GM23338 (cell line): ENCODE measurements at regions not wholly inside any gene's neighbourhood (a gene's known extent, or its start where the extent isn't known, plus 50 kb on each side); places are given as distances from the start of the nearest gene placed in this dataset.

Experiments
- CREB1 ChIP-seq: fragments of 250-450 bp; sonication (Bioruptor Pico); IDR thresholded peaks from 2 replicates; pipeline ENCODE4 v1.5.0; 2020; ENCODE audit warnings: low read depth, mild to moderate bottlenecking, moderate library complexity
- CTCF ChIP-seq, 2 experiments: fragments of 200-600 bp in 1 of 2; sonication (generic) in 1 of 2; conservative IDR thresholded peaks; 2 replicates each; pipeline versions ENCODE4 v1.5.1 to v1.6.1; 2016 to 2017; ENCODE audit warnings: antibody characterized with exemption in 2 of 2, low read depth in 2 of 2, mild to moderate bottlenecking in 2 of 2, moderate library complexity in 1 of 2
- EZH2 ChIP-seq: fragments of 200-600 bp; sonication (generic); IDR thresholded peaks from one replicate; pipeline ENCODE4 v1.8.0; 2017; ENCODE audit warnings: antibody characterized with exemption, mild to moderate bottlenecking, low read depth; ENCODE audit not compliant: unreplicated experiment
- EZH2phosphoT487 ChIP-seq: fragments of 200-600 bp; sonication (generic); IDR thresholded peaks from one replicate; pipeline ENCODE4 v1.8.1; 2018; ENCODE audit warnings: antibody characterized with exemption; ENCODE audit not compliant: unreplicated experiment
- JUNB ChIP-seq: IDR thresholded peaks from one replicate; pipeline ENCODE4 v1.6.1; 2016; ENCODE audit warnings: antibody characterized with exemption; ENCODE audit not compliant: unreplicated experiment
- NANOG ChIP-seq: IDR thresholded peaks from 2 replicates; pipeline ENCODE4 v1.6.1; 2016; ENCODE audit warnings: antibody characterized with exemption, borderline replicate concordance
- POLR2AphosphoS5 ChIP-seq: IDR thresholded peaks from 2 replicates; pipeline ENCODE4 v1.6.1; 2016; ENCODE audit warnings: antibody characterized with exemption, low read depth
- STAT1 ChIP-seq: IDR thresholded peaks from one replicate; pipeline ENCODE4 v1.6.1; 2016; ENCODE audit warnings: antibody characterized with exemption; ENCODE audit not compliant: unreplicated experiment
- ZNF114 ChIP-seq: fragments of 250-450 bp; sonication (Bioruptor Pico); IDR thresholded peaks from 2 replicates; pipeline ENCODE4 v1.5.0; 2020; ENCODE audit warnings: mild to moderate bottlenecking, moderate library complexity
- TF ChIP-seq, protein P1 (sequence below): fragments of 250-450 bp; sonication (Bioruptor Pico); IDR thresholded peaks from 2 replicates; pipeline ENCODE4 v1.5.0; 2020; ENCODE audit warnings: mild to moderate bottlenecking, moderate library complexity
- TF ChIP-seq, protein P2 (sequence below): IDR thresholded peaks from 2 replicates; pipeline ENCODE4 v1.6.1; 2016; ENCODE audit warnings: antibody characterized with exemption

GRCh38 chr5:99191206-99191745 lies 262.5 kb upstream of the CHD1 start (continued):
- TF ChIP-seq, protein P1, sequence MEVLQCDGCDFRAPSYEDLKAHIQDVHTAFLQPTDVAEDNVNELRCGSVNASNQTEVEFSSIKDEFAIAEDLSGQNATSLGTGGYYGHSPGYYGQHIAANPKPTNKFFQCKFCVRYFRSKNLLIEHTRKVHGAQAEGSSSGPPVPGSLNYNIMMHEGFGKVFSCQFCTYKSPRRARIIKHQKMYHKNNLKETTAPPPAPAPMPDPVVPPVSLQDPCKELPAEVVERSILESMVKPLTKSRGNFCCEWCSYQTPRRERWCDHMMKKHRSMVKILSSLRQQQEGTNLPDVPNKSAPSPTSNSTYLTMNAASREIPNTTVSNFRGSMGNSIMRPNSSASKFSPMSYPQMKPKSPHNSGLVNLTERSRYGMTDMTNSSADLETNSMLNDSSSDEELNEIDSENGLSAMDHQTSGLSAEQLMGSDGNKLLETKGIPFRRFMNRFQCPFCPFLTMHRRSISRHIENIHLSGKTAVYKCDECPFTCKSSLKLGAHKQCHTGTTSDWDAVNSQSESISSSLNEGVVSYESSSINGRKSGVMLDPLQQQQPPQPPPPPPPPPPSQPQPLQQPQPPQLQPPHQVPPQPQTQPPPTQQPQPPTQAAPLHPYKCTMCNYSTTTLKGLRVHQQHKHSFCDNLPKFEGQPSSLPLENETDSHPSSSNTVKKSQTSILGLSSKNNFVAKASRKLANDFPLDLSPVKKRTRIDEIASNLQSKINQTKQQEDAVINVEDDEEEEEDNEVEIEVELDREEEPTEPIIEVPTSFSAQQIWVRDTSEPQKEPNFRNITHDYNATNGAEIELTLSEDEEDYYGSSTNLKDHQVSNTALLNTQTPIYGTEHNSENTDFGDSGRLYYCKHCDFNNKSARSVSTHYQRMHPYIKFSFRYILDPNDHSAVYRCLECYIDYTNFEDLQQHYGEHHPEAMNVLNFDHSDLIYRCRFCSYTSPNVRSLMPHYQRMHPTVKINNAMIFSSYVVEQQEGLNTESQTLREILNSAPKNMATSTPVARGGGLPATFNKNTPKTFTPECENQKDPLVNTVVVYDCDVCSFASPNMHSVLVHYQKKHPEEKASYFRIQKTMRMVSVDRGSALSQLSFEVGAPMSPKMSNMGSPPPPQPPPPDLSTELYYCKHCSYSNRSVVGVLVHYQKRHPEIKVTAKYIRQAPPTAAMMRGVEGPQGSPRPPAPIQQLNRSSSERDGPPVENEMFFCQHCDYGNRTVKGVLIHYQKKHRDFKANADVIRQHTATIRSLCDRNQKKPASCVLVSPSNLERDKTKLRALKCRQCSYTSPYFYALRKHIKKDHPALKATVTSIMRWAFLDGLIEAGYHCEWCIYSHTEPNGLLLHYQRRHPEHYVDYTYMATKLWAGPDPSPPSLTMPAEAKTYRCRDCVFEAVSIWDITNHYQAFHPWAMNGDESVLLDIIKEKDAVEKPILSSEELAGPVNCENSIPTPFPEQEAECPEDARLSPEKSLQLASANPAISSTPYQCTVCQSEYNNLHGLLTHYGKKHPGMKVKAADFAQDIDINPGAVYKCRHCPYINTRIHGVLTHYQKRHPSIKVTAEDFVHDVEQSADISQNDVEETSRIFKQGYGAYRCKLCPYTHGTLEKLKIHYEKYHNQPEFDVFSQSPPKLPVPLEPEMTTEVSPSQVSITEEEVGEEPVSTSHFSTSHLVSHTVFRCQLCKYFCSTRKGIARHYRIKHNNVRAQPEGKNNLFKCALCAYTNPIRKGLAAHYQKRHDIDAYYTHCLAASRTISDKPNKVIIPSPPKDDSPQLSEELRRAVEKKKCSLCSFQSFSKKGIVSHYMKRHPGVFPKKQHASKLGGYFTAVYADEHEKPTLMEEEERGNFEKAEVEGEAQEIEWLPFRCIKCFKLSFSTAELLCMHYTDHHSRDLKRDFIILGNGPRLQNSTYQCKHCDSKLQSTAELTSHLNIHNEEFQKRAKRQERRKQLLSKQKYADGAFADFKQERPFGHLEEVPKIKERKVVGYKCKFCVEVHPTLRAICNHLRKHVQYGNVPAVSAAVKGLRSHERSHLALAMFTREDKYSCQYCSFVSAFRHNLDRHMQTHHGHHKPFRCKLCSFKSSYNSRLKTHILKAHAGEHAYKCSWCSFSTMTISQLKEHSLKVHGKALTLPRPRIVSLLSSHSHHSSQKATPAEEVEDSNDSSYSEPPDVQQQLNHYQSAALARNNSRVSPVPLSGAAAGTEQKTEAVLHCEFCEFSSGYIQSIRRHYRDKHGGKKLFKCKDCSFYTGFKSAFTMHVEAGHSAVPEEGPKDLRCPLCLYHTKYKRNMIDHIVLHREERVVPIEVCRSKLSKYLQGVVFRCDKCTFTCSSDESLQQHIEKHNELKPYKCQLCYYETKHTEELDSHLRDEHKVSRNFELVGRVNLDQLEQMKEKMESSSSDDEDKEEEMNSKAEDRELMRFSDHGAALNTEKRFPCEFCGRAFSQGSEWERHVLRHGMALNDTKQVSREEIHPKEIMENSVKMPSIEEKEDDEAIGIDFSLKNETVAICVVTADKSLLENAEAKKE (CRISPR knock-in tag): no peak
- TF ChIP-seq, protein P2, sequence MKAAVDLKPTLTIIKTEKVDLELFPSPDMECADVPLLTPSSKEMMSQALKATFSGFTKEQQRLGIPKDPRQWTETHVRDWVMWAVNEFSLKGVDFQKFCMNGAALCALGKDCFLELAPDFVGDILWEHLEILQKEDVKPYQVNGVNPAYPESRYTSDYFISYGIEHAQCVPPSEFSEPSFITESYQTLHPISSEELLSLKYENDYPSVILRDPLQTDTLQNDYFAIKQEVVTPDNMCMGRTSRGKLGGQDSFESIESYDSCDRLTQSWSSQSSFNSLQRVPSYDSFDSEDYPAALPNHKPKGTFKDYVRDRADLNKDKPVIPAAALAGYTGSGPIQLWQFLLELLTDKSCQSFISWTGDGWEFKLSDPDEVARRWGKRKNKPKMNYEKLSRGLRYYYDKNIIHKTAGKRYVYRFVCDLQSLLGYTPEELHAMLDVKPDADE: no peak
- TF ChIP-seq NANOG: no peak
- TF ChIP-seq EZH2phosphoT487: no peak
- no peak for TF ChIP-seq ZNF114 (CRISPR knock-in tag)
- TF ChIP-seq POLR2AphosphoS5: no peak
- no peak for TF ChIP-seq CREB1 (CRISPR knock-in tag)
- no peak for TF ChIP-seq CTCF (conservative IDR thresholded peaks at IDR 0.05; ENCODE audit: low read depth in 2 of 2)
- no peak for TF ChIP-seq STAT1
- TF ChIP-seq JUNB: no peak
- TF ChIP-seq EZH2: no peak
